ENCODE measurements at regions not wholly inside any gene's neighbourhood (a gene's known extent, or its start where the extent isn't known, plus 50 kb on each side); places are given as distances from the start of the nearest gene placed in this dataset.

DNA sequence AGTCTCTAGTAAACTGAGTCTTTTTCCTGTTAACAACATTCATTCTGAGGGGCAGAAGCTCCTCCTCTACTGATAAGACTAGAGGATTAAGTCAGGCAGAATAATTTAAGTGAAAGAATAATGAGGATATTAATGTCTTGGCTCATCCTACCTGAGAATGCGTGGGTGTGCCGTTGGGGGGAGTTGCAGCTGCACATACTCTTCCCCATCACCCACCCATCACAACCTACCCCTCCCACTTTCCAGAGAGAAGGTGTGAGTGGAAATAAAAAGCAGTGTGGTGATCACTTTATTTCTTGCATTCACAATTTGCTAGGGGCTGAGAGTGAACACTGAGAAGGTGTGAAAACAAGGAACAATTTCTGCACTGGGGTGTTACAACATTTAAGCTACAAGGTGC, 146.8 kb upstream of the MAGI3 start:
- TF ChIP-seq, protein P1, sequence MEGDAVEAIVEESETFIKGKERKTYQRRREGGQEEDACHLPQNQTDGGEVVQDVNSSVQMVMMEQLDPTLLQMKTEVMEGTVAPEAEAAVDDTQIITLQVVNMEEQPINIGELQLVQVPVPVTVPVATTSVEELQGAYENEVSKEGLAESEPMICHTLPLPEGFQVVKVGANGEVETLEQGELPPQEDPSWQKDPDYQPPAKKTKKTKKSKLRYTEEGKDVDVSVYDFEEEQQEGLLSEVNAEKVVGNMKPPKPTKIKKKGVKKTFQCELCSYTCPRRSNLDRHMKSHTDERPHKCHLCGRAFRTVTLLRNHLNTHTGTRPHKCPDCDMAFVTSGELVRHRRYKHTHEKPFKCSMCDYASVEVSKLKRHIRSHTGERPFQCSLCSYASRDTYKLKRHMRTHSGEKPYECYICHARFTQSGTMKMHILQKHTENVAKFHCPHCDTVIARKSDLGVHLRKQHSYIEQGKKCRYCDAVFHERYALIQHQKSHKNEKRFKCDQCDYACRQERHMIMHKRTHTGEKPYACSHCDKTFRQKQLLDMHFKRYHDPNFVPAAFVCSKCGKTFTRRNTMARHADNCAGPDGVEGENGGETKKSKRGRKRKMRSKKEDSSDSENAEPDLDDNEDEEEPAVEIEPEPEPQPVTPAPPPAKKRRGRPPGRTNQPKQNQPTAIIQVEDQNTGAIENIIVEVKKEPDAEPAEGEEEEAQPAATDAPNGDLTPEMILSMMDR (IDR thresholded peaks at IDR 0.05; ENCODE audit: low read depth, low read length) = no peak
- no peak overlapping the region for H3K4me3 ChIP-seq (ENCODE audit: low read depth, low read length)

DNA sequence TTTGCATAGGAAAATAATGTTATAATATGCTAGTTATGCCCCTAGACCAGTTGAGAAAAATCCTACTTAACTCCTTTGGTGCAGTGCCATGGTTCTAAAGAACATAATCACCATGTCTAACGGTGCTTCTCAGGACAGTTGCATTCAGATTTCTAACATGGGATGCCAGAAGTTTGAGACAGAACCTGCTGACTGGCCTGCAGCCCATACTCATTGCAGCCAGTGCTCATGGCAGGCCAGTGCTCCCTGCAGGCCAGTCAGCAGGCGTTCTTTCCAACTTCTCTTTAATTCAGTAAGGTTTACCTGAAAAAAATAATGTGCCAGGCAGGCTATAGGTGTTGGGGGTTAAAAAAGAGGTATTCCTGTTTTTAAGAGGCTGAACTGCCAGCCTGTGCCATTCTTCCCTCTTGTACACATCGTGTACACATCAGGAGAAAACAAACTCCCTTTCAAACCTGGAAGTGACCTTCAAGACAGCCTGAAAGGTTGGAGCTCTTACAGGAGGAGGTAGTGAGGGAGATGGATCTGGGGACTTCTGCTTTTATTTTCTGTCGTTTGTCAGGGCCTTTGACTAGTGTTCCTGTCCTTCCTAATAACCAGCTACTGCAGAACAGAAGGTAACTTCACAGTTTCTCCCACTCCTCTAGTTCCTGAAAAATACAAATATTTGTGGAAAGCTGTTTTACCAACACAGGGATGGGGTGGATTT, 146.0 kb upstream of the MAGI3 start:
- H3K4me3 ChIP-seq (ENCODE audit: low read depth, low read length) = no peak overlapping the region
- TF ChIP-seq, protein P1 (IDR thresholded peaks at IDR 0.05; ENCODE audit: low read depth, low read length) = no peak

DNA sequence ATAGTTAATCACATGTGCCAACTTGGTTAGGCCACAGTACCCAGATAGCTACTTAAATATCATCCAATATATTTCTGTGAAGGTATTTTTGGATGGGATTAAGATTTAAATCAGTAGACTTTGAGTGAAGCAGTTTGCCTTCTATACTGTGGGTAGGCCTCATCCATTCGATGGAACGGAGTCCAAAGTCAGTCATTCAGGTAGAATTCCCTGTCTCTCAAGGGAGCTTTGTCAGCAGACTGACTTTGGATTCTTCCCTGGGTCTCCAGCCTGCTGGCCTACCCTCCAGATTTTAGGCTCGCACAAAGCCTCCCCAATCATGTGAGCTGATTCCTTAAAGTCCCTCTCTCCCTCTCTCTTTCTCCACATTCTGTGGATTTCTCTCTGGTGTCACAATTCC, 145.1 kb upstream of the MAGI3 start:
- TF ChIP-seq, protein P1 (IDR thresholded peaks at IDR 0.05; ENCODE audit: low read depth, low read length) = no peak
- H3K4me3 ChIP-seq (ENCODE audit: low read depth, low read length) = no peak overlapping the region

DNA sequence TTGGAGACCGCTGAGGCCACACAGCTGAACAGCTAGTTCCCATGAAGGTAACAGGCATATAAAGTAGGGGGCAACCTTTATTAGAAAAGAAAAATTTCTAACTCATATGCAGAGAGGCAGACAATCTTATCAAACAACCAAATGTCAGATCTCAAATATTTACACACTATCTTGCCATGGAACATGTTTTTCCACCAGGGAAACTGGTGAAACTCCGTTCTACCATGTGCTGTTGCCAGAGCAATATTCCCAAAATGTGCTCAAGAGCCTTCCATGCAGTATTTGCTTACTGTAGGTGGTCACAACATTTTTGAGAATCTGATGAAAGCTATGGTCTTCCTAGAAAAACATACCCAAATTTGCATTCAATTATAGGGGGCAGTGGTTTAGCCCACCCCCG, 143.4 kb upstream of the MAGI3 start:
- no peak overlapping the region for H3K4me3 ChIP-seq (ENCODE audit: low read depth, low read length)
- TF ChIP-seq, protein P1 (IDR thresholded peaks at IDR 0.05; ENCODE audit: low read depth, low read length) = no peak

DNA sequence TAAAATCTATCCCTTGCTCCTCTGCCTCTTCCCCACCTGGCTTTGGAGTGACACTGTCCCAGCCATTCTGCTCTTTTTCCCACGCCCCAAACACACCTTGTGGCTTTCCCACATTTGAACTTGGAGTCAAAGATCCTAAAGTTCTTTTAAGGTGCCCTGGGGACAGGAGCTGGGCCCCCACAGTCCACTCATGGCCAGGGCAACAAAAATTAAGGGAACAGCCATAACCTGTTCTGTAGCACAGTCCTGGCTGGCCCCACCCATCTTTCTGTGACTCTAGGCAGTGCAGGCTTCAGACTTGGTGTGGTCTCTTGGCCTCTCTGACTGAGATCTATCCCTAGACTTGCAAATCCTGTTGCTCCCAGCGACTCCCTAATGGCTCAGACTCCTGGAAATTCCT, 143.0 kb upstream of the MAGI3 start:
- TF ChIP-seq, protein P1 (IDR thresholded peaks at IDR 0.05; ENCODE audit: low read depth, low read length) = no peak
- H3K4me3 ChIP-seq (ENCODE audit: low read depth, low read length) = no peak overlapping the region

DNA sequence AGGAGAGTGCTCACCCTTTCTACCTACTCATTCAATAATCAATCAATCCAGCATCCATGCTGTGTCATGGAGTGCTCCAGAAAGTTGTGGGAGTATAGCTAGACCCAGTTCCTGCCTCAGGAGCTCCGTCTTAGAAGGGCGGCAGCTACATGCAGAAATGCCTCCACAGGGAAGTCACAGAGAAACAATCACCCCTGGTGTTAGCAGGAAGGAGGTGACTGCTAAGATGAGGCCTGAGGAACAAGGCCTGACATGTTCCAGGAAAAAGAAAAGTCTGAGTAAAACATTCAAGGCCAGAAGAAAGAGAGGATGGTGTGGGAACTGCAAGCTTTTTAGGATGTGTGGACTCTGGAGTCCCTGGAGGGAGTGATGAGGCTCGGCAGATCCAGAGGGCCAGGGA, 142.5 kb upstream of the MAGI3 start:
- TF ChIP-seq, protein P1 (IDR thresholded peaks at IDR 0.05; ENCODE audit: low read depth, low read length) = no peak
- no peak overlapping the region for H3K4me3 ChIP-seq (ENCODE audit: low read depth, low read length)

DNA sequence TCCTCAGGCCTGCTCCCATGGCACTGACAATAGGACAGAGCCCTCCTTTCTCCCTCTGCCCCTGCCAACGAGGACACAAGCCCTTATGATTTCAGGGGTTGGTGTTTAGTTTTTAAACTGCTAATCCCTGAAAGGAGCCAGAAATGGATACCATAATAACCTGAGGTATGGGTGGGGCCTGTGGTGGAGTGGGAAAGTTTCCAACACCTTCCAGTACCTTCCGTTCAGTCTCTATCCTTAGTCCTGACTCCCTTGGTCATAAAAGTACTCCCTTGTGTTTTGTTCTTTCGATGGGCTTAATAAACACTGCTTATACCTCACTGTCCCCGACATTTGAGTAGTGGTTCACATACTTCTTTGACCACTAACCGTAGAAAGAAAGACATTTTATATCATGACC, 141.8 kb upstream of the MAGI3 start:
- TF ChIP-seq, protein P1 (IDR thresholded peaks at IDR 0.05; ENCODE audit: low read depth, low read length) = no peak

More for the DNA sequence above, 141.8 kb upstream of the MAGI3 start:
- H3K4me3 ChIP-seq (ENCODE audit: low read depth, low read length) = no peak overlapping the region
